ENCODE measurements at regions not wholly inside any gene's neighbourhood (a gene's known extent, or its start where the extent isn't known, plus 50 kb on each side); places are given as distances from the start of the nearest gene placed in this dataset.

GRCh38 chr16:80197741-80198201 is 343.0 kb upstream of the DYNLRB2 start:
- TF ChIP-seq POLR2A (IDR thresholded peaks at IDR 0.05) (no peak), CTCF (IDR thresholded peaks at IDR 0.05) (no peak)
